Gastroesophageal sphincter (tissue), 3 donors: ENCODE measurements at regions not wholly inside any gene's neighbourhood (a gene's known extent, or its start where the extent isn't known, plus 50 kb on each side); places are given as distances from the start of the nearest gene placed in this dataset.

Source experiments
- CTCF ChIP-seq, 4 experiments: fragments of 200-600 bp in 2 of 4; fragments of 450-650 bp in 2 of 4; sonication (generic) in 1 of 4; IDR thresholded peaks; one replicate each; pipeline ENCODE4 v1.5.1; 2017 to 2019; ENCODE audit warnings: antibody characterized with exemption in 4 of 4, mild to moderate bottlenecking in 2 of 4, moderate library complexity in 2 of 4
- EP300 ChIP-seq: sonication (generic); formaldehyde crosslinking; IDR thresholded peaks from one replicate; pipeline ENCODE4 v1.6.1; 2017; ENCODE audit warnings: antibody characterized with exemption, mild to moderate bottlenecking
- POLR2A ChIP-seq, 2 donors: fragments of 450-650 bp; IDR thresholded peaks; one replicate each; pipeline ENCODE4 v1.6.1; 2017; ENCODE audit warnings: antibody characterized with exemption in 2 of 2, mild to moderate bottlenecking in 2 of 2, moderate library complexity in 1 of 2

GRCh38 chr13:93079294-93079693 is 147.3 kb upstream of the GPC6 start:
- TF ChIP-seq CTCF (IDR thresholded peaks at IDR 0.05) (no peak), EP300 (no peak), POLR2A (IDR thresholded peaks at IDR 0.05) (no peak)
